SK-N-SH (cell line): ENCODE measurements at regions not wholly inside any gene's neighbourhood (a gene's known extent, or its start where the extent isn't known, plus 50 kb on each side); places are given as distances from the start of the nearest gene placed in this dataset.

Experiments used
- CTCF ChIA-PET: fragments of 300-600, 350-600 bp; formaldehyde crosslinking; extraction: SDS; loops from one replicate; lab custom pipeline; 2021; lab: Yijun Ruan, JAX
- POLR2A ChIA-PET: fragments of 350-600 bp; sonication (Branson Sonifier 250); formaldehyde crosslinking; extraction: SDS; loops from one replicate; lab custom pipeline; 2020; ENCODE audit warnings: antibody characterized with exemption, inconsistent platforms; lab: Yijun Ruan, JAX
- DNase-seq: peaks from one replicate; pipeline ENCODE4 v3.0.0; 2012
- H2AFZ ChIP-seq: fragments of 200-600 bp; sonication (generic); 2 replicates; pipeline ENCODE4 v1.8.1; 2016; ENCODE audit warnings: antibody characterized with exemption, mild to moderate bottlenecking, low read depth
- H3F3A ChIP-seq: fragments of 200-600 bp; sonication (generic); replicated peaks from 2 replicates; pipeline ENCODE3; 2016; ENCODE audit warnings: antibody characterized with exemption, mild to moderate bottlenecking; ENCODE audit not compliant: insufficient read depth
- H3K27ac ChIP-seq, 2 experiments: fragments of 200-500 bp in 1 of 2; fragments of 200-600 bp in 1 of 2; sonication (Bioruptor generic) in 1 of 2; sonication (generic), shearing (Covaris generic) in 1 of 2; 2 replicates each; pipeline versions ENCODE4 v1.5.1 to v1.6.1; 2014 to 2016; ENCODE audit warnings: low read depth in 2 of 2, inconsistent platforms in 1 of 2, low read length in 1 of 2, mild to moderate bottlenecking in 1 of 2, mixed read lengths in 1 of 2
- H3K27me3 ChIP-seq: fragments of 200-600 bp; sonication (generic), shearing (Covaris generic); 2 replicates; pipeline ENCODE4 v1.6.1; 2016; ENCODE audit warnings: mixed run types; ENCODE audit not compliant: insufficient read depth
- H3K36me3 ChIP-seq, 2 experiments: fragments of 200-500 bp in 1 of 2; fragments of 200-600 bp in 1 of 2; sonication (Bioruptor generic) in 1 of 2; sonication (generic) in 1 of 2; replicated peaks in 1 of 2; 2 replicates each; pipeline versions ENCODE3 to v1.5.1; 2014 to 2016; ENCODE audit warnings: low read length in 1 of 2, mild to moderate bottlenecking in 1 of 2; ENCODE audit not compliant: insufficient read depth in 2 of 2, control insufficient read depth in 1 of 2
- H3K4me1 ChIP-seq, 2 experiments: fragments of 200-500 bp in 1 of 2; fragments of 200-600 bp in 1 of 2; sonication (Bioruptor generic) in 1 of 2; sonication (generic), shearing (Covaris generic) in 1 of 2; 2 replicates each; pipeline versions ENCODE4 v1.5.1 to v1.6.1; 2014 to 2016; ENCODE audit warnings: low read depth in 1 of 2, low read length in 1 of 2, mixed run types in 1 of 2; ENCODE audit not compliant: insufficient read depth in 2 of 2, control insufficient read depth in 1 of 2
- H3K4me2 ChIP-seq: fragments of 200-600 bp; sonication (generic), shearing (Covaris generic); 2 replicates; pipeline ENCODE4 v1.6.1; 2017; ENCODE audit warnings: mixed run types
- H3K4me3 ChIP-seq, 2 experiments: fragments of 200-500 bp in 1 of 2; fragments of 200-600 bp in 1 of 2; sonication (Bioruptor generic) in 1 of 2; sonication (generic), shearing (Covaris generic) in 1 of 2; 2 replicates each; pipeline versions ENCODE4 v1.5.1 to v1.8.1; 2014 to 2016; ENCODE audit warnings: low read depth in 2 of 2, inconsistent platforms in 1 of 2, low read length in 1 of 2, mild to moderate bottlenecking in 1 of 2, mixed read lengths in 1 of 2, moderate library complexity in 1 of 2
- H3K79me2 ChIP-seq: fragments of 200-600 bp; sonication (generic); 2 replicates; pipeline ENCODE4 v1.8.1; 2017; ENCODE audit warnings: mild to moderate bottlenecking; ENCODE audit not compliant: insufficient read depth
- H3K9ac ChIP-seq: fragments of 200-600 bp; sonication (generic); 2 replicates; pipeline ENCODE4 v1.6.1; 2017; ENCODE audit warnings: mixed run types
- H3K9me2 ChIP-seq: fragments of 200-600 bp; sonication (generic); 2 replicates; pipeline ENCODE4 v1.6.1; 2017; ENCODE audit warnings: mixed run types
- H3K9me3 ChIP-seq: fragments of 200-600 bp; sonication (generic); 2 replicates; pipeline ENCODE4 v1.6.1; 2017; ENCODE audit warnings: mixed run types, mild to moderate bottlenecking, moderate library complexity
- H4K20me1 ChIP-seq: fragments of 200-600 bp; sonication (generic); 2 replicates; pipeline ENCODE4 v1.6.1; 2017; ENCODE audit warnings: mild to moderate bottlenecking, mixed run types; ENCODE audit not compliant: insufficient read depth
- ELF1 ChIP-seq: IDR thresholded peaks from 2 replicates; pipeline ENCODE4 v1.4.0; 2012
- EP300 ChIP-seq, 2 experiments: IDR thresholded peaks; 2 replicates each; pipeline versions ENCODE4 v1.4.0 to v1.6.1; 2012; ENCODE audit warnings: borderline replicate concordance in 1 of 2, low read depth in 1 of 2, low read length in 1 of 2
- EZH2phosphoT487 ChIP-seq: fragments of 200-600 bp; sonication (generic); IDR thresholded peaks from 2 replicates; pipeline ENCODE4 v1.6.1; 2017; ENCODE audit warnings: low read depth, mixed run types, mild to moderate bottlenecking, antibody characterized with exemption, moderate library complexity, borderline replicate concordance
- FOXJ3 ChIP-seq: sonication (generic); formaldehyde crosslinking; IDR thresholded peaks from 2 replicates; pipeline ENCODE4 v1.5.1; 2020; ENCODE audit warnings: mild to moderate bottlenecking, missing genetic modification reagents
- FOXM1 ChIP-seq: IDR thresholded peaks from 2 replicates; pipeline ENCODE4 v1.4.0; 2012; ENCODE audit warnings: low read depth, mild to moderate bottlenecking
- GABPA ChIP-seq: IDR thresholded peaks from 2 replicates; pipeline ENCODE4 v1.4.0; 2012; ENCODE audit warnings: low read depth, mild to moderate bottlenecking
- GATA2 ChIP-seq: sonication (generic); formaldehyde crosslinking; IDR thresholded peaks from 2 replicates; pipeline ENCODE4 v1.5.0; 2020; ENCODE audit warnings: mild to moderate bottlenecking, missing genetic modification reagents
- MEF2A ChIP-seq: IDR thresholded peaks from 2 replicates; pipeline ENCODE4 v1.4.0; 2012; ENCODE audit warnings: low read depth, borderline replicate concordance
- MXI1 ChIP-seq: IDR thresholded peaks from 2 replicates; pipeline ENCODE4 v1.6.1; 2012; ENCODE audit warnings: mild to moderate bottlenecking, low read depth, low read length, improper control_type of control experiment
- NFIC ChIP-seq: IDR thresholded peaks from 2 replicates; pipeline ENCODE4 v1.4.0; 2012; ENCODE audit warnings: borderline replicate concordance
- NRF1 ChIP-seq: IDR thresholded peaks from 2 replicates; pipeline ENCODE4 v1.6.1; 2012; ENCODE audit warnings: low read depth, mild to moderate bottlenecking, low read length
- RFX5 ChIP-seq: IDR thresholded peaks from 2 replicates; pipeline ENCODE4 v1.6.1; 2012; ENCODE audit warnings: mild to moderate bottlenecking, improper control_type of control experiment, low read length
- RXRA ChIP-seq: IDR thresholded peaks from 2 replicates; pipeline ENCODE4 v1.4.0; 2012; ENCODE audit warnings: low read depth, mild to moderate bottlenecking, borderline replicate concordance
- SMC3 ChIP-seq: IDR thresholded peaks from 2 replicates; pipeline ENCODE4 v1.6.1; 2012; ENCODE audit warnings: low read depth, low read length, improper control_type of control experiment
- TAF1 ChIP-seq: IDR thresholded peaks from 2 replicates; pipeline ENCODE4 v1.6.1; 2012; ENCODE audit warnings: low read depth, mild to moderate bottlenecking, low read length, moderate library complexity, borderline replicate concordance
- TCF12 ChIP-seq: IDR thresholded peaks from 2 replicates; pipeline ENCODE4 v1.4.0; 2012
- YY1 ChIP-seq: IDR thresholded peaks from 2 replicates; pipeline ENCODE4 v1.4.0; 2012; ENCODE audit warnings: low read depth, mild to moderate bottlenecking
- WGBS: methylation state at CpG from one replicate; pipeline ENCODE4 v1.1.6; 2017; ENCODE audit warnings: low lambda C conversion rate; 5-methylcytosine and 5-hydroxymethylcytosine counted together
- TF ChIP-seq, protein P1 (sequence below): IDR thresholded peaks from 2 replicates; pipeline ENCODE4 v1.6.1; 2012; ENCODE audit warnings: mild to moderate bottlenecking, low read depth, low read length, moderate library complexity
- TF ChIP-seq, protein P2 (sequence below): IDR thresholded peaks from 2 replicates; pipeline ENCODE4 v1.4.0; 2012; ENCODE audit warnings: low read depth, borderline replicate concordance
- TF ChIP-seq, protein P3 (sequence below): IDR thresholded peaks from 2 replicates; pipeline ENCODE4; 2012

DNA sequence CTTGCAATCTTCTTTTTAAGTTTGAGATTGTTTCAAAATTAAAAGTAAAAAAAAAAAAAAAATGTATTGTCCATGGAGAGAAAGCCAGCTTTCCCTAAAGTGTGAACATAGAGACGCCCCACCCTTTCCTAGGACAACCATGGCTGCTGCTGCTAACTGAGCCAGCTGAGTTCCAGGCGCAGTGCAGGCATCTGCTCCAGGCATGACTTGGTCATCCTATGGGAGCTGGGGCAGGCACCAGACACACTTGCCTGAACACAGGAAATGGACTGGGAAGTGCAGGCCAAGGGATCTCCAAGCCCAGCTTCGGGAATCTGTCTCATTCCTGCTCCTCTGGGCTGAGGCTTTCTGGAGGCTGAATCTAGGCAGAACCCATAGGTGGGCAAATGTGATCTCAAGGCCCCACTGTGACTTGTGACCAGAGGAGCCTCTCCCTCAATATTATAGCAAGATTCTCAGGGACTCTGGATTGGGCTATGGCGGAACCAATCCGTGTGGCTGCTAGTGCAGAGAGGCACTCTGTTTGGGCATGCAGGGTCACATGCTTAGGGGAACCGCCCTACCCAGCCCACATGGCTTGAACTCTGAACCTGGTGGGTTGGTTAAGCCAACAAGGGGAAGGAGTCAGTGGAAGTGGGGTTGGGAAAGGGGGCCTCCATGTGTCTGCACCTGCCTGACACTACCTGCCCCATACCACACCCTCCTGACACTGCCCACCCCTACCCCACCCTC is 138.2 kb upstream of the CST7 start (continued):
- TF ChIP-seq RXRA (no peak), FOXJ3 (no peak), RFX5 (no peak)

DNA sequence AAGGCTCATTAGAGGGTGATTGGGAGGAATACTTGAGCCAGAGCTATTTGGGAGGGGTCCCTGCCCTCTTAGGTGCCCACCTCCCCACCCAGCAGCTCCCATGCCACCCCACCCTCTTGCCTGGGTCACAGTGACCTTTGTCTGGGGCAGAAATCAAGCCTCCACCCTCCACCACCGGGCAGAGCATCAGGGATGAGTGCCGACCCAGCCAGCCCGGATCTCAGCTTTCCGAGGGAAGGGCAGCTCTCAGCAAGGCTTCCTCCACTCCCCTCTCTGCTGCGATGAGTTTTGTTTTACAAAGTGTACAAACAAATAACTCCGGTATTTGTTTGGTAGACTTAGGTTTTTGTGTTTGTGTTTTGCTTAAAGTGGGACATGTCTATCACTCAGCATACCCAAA is 136.7 kb upstream of the CST7 start:
- H3K4me3 ChIP-seq: no peak overlapping the region
- H2AFZ ChIP-seq: no peak overlapping the region
- POLR2A ChIA-PET: no interaction called here
- no peaks in the 10 kb centered on the region for H3K27me3 ChIP-seq
- H3K4me1 ChIP-seq: no peaks in the 10 kb centered on the region; a peak in 1 of 4 replicates
- CTCF ChIA-PET: no interaction called here
- no peak for TF ChIP-seq NFIC
- TF ChIP-seq SMC3: no peak
- no peak for TF ChIP-seq FOXJ3
- TF ChIP-seq, protein P1, sequence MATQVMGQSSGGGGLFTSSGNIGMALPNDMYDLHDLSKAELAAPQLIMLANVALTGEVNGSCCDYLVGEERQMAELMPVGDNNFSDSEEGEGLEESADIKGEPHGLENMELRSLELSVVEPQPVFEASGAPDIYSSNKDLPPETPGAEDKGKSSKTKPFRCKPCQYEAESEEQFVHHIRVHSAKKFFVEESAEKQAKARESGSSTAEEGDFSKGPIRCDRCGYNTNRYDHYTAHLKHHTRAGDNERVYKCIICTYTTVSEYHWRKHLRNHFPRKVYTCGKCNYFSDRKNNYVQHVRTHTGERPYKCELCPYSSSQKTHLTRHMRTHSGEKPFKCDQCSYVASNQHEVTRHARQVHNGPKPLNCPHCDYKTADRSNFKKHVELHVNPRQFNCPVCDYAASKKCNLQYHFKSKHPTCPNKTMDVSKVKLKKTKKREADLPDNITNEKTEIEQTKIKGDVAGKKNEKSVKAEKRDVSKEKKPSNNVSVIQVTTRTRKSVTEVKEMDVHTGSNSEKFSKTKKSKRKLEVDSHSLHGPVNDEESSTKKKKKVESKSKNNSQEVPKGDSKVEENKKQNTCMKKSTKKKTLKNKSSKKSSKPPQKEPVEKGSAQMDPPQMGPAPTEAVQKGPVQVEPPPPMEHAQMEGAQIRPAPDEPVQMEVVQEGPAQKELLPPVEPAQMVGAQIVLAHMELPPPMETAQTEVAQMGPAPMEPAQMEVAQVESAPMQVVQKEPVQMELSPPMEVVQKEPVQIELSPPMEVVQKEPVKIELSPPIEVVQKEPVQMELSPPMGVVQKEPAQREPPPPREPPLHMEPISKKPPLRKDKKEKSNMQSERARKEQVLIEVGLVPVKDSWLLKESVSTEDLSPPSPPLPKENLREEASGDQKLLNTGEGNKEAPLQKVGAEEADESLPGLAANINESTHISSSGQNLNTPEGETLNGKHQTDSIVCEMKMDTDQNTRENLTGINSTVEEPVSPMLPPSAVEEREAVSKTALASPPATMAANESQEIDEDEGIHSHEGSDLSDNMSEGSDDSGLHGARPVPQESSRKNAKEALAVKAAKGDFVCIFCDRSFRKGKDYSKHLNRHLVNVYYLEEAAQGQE: no peak
- TF ChIP-seq MXI1: no peak
- no peak for TF ChIP-seq RXRA
- TF ChIP-seq YY1: no peak
- no peak for TF ChIP-seq EZH2phosphoT487
- no peak for TF ChIP-seq NRF1
- TF ChIP-seq, protein P2, sequence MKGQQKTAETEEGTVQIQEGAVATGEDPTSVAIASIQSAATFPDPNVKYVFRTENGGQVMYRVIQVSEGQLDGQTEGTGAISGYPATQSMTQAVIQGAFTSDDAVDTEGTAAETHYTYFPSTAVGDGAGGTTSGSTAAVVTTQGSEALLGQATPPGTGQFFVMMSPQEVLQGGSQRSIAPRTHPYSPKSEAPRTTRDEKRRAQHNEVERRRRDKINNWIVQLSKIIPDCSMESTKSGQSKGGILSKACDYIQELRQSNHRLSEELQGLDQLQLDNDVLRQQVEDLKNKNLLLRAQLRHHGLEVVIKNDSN: no peak
- no peak for TF ChIP-seq TCF12
- TF ChIP-seq TAF1: no peak
- no peak for TF ChIP-seq GATA2 (CRISPR knock-in tag)
- TF ChIP-seq GABPA: no peak
- TF ChIP-seq ELF1: no peak
- no peak for TF ChIP-seq RFX5
- no peak for TF ChIP-seq MEF2A
- TF ChIP-seq EP300 (IDR thresholded peaks at IDR 0.05; ENCODE audit: borderline replicate concordance in 1 of 2, low read depth in 1 of 2, low read length in 1 of 2): no peak
- TF ChIP-seq, protein P3, sequence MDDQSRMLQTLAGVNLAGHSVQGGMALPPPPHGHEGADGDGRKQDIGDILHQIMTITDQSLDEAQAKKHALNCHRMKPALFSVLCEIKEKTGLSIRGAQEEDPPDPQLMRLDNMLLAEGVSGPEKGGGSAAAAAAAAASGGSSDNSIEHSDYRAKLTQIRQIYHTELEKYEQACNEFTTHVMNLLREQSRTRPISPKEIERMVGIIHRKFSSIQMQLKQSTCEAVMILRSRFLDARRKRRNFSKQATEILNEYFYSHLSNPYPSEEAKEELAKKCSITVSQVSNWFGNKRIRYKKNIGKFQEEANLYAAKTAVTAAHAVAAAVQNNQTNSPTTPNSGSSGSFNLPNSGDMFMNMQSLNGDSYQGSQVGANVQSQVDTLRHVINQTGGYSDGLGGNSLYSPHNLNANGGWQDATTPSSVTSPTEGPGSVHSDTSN: no peak
- TF ChIP-seq FOXM1: no peak
- no peaks in the 10 kb centered on the region for H3K79me2 ChIP-seq
- no peak overlapping the region for H3K27ac ChIP-seq
- no peak for DNase-seq
- H3F3A ChIP-seq: no peaks in the 10 kb centered on the region
- H3K36me3 ChIP-seq: no peaks in the 10 kb centered on the region
- H3K9ac ChIP-seq: no peak overlapping the region
- no peaks in the 10 kb centered on the region for H3K9me3 ChIP-seq
- H3K9me2 ChIP-seq: no peaks in the 10 kb centered on the region
- no peaks in the 10 kb centered on the region for H4K20me1 ChIP-seq
- WGBS: 12% methylated on average over 6 of the region's 6 CpGs
- H3K4me2 ChIP-seq: no peak overlapping the region
